ENCODE measurements at regions not wholly inside any gene's neighbourhood (a gene's known extent, or its start where the extent isn't known, plus 50 kb on each side); places are given as distances from the start of the nearest gene placed in this dataset.
"Not testable (repeated sequence)": the region's sequence is repeated elsewhere in the genome, so short reads cannot be mapped to it uniquely, and the experiment has no call there.

DNA sequence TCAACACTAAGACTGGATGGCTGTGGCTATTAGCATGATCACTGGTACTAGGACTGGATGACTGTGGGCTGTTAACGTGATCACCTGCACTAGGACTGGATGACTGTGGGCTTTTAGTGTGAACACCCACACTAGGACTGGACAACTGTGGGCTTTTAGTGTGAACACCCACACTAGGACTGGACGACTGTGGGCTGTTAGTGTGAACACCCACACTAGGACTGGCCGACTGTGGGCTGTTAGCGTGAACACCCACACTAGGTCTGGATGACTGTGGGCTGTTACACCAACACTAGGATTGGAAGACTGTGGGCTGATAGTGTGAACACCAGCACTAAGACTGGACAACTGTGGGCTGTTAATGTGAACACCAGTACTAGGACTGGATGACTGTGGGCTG, 329.2 kb downstream of the OSTF1 start:
- DNase-seq: no peak

DNA sequence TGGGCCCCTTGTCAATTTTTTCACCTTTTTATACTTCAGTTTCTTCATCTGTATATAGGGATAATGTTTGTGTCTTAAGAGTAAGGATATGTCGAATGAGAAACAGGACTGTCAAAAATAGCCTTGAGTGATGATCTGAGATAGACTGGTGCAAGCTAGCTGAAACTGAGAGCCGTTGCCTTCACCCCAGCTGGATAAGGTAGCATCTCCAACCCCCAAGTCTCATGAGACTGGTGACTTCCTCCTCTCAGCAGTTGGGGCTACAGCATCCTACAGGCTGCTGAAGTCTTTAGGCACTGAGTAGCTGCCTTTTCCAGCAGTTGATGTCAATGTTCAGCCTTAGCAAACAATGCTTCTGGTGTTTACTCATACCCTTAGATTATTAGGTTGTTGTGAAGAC, 330.2 kb downstream of the OSTF1 start:
- DNase-seq: no peak

DNA sequence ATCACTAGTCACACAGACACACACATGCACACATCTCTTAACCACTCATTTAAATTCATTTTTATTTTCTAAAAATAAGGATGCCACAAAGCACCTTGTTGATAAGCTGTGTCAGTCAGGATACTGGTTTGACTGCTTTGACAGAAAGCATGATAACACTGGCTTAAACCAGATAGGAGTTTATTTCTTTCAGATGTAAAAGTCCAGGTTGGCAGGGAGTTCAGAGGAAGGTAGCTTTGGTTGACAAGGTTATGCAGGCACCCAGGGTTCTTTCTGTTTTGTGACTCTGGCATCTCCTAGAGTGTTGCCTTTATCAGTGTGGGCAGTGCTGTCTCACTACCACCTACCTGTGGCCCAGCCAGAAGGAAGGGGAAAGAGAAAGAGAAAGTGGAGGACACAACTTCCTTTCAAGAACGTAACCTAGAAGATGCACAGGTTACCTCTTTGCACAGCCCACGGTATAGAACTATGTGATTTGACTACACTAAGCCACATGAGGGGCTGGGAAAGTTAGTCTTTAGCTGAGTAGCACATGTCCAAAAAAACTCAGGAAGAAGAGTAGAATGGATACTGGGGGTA, 334.7 kb downstream of the OSTF1 start:
- no peak for DNase-seq

DNA sequence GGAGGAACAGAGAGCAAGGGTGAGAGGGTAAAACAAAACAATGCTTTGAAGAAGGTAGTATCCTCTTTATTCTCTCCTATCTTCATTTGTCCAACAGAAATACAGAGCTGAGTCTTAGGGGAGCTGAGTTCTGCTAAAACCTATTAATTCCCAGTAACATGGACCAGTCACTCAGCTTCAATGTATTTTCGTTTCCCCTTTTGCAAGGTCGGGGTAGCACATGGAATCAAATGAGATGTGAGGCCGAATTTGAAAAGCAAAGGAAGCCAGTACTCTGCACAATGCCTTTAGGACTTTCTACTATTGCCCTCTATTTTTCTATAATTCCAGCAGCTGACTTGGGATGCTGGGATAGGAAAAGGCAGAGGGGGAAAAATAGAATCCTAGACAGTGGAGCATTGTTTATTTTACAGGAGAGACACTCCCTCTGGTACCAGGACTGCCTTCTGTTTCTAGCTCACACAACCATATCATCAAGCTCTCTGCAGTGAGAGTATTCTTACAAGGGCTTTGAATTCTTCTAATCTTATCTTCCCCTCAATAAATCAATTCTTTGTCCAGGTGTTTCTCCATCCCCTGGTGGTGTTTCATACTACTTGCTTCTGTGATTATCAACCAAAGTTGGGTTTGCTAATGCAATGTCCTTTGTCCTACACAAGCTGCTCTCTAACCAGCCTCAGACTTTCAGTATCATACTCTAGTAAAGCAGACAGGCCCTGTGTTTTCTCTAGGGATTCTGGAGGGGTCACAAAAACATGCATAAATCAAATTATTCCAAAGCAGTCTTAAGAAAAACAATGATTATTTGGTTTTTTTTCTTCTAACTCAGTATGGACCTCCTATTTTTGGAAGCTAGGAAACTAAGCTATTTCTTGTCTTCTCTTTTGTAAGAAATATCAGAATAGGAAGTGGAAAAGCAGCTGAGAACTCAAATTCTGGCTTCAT, 341.5 kb downstream of the OSTF1 start:
- DNase-seq: peak; percentile 14

DNA sequence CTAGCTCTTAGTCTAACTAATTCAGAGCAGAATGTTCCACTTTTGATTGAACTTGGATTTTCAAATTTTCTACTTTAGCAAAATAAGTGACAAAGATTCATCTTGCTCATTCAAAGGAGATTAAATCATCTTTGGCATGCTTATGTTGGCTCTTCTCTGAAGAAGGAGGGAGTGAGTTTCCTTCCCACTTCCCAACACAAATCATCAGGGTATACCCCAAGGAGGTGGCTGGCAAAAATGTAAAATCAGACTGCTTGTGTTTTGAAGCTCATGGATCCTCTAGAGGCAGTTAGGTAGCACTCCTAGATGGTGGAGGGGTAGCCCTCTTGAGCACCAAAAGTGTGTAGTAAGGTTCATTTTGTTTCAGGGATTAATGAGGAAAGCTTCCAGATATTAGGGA, 343.1 kb downstream of the OSTF1 start:
- DNase-seq: no peak

DNA sequence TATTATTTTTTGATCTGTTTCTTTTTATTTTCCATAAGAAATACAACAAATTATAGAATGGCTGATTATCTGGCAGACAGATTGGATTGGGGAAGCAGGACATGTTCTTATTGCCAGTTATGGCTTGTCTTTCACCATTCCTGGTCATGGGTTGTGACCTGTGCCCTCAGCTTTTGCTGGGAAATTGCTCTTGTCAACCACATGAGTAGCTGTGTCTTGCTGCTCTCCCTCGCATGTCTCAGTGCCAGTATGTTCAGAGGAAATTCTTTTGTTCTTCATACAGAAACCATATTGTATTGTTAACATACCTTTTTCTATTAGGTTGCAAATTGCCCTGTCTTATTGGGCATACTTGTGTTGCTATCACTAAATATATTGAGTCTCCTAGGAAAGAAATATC, 344.1 kb downstream of the OSTF1 start:
- no peak for DNase-seq

DNA sequence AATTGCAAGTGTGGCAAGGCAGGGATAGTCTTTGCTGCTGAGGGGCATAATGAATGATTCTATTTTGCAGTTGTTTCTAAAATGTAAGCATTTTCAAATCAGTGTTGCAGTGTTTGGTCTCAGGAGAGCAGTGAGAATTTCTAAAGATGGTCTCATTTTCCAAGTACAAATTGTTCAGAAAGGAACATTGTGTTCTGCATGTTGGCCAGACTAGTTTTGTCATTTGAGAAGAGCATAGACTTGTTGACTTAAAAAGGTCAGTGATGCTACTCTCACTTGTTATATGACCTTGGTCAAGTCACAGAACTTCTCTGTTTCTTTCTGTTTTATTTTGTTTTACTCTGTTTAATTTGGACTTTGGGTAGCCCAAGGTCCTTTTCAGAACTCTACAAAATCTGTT, 344.6 kb downstream of the OSTF1 start:
- DNase-seq: no peak

DNA sequence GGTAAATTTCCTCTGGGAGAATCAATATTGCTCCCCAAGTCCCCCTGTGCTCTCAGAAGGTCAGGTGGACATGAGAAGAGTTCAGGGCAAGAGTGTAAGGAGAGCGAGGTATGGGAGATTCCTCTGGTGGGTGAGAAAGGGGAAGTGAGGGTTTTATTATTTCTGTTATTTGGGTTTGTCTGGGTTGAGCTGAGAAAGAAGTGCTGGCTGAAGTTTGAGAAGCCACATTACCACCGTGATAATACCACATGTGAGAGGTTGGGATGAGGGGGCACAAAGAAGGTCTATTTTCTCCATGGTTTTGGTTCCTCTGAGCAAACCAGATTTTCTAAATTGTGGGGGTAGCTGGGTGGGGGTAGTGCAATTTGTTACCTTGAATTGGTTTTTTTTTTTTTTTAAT, 350.4 kb downstream of the OSTF1 start:
- no peak for DNase-seq

DNA sequence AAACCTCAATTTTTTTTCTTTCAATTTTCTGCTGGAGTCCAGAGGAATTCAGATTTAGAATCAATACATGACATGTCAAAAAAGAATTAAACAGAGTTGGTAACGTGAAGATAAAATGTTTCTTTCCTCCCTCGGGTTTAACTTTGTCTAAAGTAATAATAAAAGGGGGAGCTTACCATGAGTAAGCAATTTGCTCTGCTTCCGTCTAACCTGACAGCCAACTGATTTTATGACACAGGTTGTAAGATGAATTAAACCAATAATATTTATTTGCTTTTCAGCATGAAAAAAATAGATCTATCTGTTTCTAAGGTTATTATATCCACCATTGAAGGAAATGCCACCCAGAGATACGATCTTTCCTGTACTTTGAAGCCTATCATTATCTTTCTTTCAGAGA, 352.6 kb downstream of the OSTF1 start:
- DNase-seq: no peak

DNA sequence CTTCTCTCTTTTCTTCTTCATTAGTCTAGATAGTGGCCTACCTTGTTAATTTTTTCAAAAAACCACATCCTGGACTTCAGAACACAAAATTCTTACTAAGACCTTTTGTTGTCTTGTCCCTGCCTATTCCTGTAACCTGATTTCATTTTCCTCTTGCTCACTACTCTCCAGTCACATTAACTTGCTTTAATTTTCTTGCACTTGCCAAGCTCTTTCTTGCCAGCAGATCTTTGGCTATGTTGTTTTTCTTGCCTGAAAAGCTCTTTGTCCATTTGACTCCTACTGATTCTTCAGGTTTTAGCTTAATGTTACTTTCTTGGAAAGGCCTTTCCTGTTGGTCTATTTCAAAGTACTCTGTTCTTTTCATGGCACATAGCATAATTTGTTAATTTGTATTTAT, 356.8 kb downstream of the OSTF1 start:
- no peak for DNase-seq

DNA sequence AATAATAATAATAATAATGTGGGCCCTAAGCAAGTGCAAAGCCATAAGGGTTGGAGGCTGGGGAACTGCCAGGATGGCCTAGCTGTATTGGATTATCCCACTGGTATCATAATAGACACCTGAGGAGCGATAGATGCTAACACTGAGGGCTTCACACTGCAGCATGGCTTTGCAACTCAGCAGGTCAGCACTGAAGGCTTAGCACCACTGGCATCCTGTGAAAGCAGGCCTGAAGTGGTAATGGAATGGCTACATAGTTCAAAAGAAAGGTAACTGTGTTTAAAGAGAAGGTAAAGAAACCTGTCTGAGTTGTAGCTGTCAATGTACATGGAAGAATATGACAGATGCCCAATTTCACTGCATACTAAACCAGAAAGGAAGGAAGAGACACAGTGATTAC, 359.0 kb downstream of the OSTF1 start:
- no peak for DNase-seq

DNA sequence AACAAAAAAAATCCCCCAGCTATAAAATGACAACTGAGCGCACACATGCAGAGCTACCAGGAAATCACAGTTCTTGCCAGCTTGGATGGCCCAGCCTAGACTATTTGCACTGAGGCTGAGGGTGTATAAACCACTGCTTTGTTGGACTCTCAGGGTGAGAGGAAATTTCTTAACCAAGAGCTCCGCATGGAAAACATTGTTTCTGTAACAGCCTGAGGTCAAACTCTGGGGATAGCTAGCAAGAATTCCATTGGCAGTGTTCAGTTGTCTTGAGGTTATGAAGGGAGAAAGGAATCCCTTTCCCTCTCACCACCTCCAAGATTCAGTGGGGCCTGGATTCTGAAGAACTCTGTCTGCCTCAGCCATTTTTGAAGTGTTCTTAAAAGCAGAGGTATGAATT, 360.0 kb downstream of the OSTF1 start:
- no peak for DNase-seq

DNA sequence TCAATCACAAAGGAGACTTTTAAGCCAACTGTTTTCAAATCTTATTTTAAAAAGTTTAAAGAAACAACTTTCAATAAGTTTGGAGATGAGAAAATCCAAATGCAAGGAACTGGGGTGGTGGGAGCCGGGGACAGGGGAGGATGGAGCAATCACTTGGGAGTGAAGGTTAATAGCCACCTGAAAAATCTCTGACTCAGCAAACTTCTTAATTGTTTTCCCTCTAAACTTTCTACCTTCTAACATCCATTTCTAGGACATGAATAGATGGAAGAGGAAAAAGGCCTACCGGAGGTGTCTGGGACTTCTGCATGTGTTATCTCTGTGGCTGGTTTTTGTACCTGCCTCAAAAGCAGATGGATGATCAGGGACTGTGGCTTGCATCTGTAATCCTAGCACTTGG, 360.6 kb downstream of the OSTF1 start:
- DNase-seq: no peak

DNA sequence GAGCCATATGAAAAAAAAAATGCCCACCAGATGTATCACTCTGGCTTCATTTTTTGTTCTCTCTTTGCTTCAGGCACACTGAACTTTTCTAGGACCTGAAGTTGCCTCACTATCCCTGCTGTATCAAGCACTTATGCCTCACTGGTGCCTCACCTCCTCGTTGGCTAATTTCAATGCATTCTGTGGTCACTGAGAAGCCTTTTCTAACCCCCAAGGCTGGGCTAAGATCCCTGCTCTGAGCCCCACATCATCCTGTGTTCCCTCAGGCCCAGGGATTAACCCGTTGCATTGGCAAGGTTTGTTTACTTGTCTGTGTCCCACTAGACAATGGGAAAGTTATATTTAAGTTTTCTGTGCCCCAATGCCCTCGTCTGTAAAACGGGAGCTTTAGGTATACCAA, 362.7 kb downstream of the OSTF1 start:
- DNase-seq: no peak

DNA sequence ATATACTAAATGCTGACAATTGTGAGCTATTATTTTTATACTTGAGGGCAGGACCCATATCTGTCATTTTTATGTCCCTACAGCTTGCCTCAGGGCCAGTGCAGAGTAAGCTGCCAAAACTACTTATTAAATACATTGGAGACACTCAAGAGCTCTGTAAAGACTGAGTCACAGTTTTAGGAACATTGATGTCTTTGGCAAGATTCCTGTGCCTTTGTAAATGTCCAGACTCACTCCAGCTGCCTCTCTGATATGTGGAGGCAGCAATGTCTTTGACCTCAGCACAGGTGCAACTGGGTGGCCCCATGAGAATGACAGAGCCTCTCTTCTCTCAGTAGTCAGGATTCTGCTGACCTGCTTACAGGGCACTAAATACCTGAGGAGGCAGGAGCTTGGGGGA, 363.2 kb downstream of the OSTF1 start:
- no peak for DNase-seq

DNA sequence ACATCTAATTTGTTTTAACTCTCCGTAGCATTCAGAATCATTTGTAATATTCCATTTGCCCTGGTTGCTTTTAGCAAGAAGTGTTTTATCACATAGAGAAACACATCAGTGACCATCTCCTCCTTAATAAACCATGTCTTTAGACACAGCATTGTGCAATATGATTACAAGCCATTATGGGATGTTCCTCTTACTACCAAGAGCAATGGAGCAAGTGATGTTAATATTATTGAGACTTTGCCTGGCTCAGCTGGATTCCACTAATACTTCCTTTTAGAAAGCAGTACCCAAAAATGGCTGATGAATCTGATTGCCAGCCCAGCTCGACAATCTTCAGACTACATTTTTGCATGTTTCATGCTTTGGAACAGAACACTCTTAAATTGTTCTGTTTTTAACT, 364.2 kb downstream of the OSTF1 start:
- no peak for DNase-seq

DNA sequence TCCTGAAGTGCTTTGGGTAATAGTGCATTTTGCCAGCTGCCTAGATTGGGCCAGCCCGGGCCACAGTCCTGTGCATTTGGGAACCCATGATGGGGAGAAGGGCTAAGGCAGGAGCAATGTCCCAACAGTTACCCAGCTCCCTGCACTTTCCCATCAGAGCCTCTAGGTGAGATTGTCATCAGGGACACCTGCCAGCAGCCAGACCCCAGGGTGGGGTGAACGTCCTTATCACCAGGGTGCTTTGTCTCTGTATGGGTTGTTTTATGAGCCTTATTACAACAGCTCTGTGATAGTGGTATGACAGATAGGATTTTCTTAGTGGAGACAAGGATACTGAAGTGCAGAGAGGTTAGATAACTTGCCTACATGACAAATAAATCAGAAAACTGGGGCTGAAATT, 365.7 kb downstream of the OSTF1 start:
- DNase-seq: no peak

DNA sequence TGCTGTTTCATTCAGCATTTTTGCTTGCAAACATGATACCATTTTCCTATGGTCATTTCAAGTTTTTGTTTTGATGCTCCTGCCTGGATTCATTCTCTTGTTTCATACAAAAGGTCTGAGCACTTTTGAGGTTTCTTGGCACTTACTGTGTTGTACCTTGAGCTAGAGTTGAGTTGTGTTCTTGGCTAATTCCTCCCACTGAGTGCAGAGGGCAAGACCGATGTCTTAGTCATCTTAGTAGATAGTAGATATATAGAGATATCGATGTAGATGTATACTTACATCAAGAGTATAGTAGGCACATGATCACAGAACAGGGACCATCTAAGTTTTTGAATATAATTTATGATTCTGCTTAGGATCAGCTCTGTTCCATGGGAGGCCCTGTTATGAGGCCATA, 366.6 kb downstream of the OSTF1 start:
- DNase-seq: no peak

DNA sequence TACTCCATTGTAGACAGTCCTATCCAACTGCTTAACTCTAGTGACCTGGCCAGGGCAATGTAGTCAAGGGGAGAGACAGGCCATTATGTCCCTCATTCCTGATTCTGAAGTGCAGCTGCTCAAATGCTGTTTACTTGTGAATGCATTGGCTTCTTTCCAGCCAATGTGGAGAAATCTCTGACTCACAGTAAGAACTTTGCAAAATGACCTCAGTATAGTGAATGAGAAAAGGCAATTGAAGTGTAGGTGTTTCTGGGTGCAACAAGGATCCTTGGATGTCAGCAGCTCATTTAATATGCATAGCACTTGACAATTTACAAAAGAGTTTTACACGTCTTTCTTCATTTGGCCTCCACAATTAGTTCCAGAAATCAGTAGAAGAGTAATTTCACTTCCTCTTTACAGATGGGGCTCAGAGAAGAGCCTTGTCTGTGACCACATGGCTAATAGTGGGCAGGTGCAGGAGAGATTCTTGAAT, 367.2 kb downstream of the OSTF1 start:
- no peak for DNase-seq

DNA sequence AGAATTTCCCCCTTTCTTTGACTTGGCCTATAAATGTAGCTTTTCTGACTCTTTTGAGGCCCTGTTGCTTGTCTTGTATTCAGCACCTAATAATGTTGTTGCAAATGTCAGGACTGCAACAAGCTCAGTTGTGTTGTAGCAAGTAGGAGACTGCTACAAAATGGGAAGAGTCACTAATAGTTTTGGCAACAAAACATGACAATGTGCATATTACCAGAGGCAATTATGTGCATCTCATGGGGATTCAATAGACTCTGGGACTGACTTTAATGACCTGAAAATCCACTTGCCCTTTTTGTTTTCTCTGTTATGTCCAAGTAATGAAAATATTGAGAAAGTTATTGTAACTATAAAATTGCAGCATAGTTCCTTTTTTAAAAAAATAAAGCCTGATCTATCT, 368.4 kb downstream of the OSTF1 start:
- DNase-seq: no peak

DNA sequence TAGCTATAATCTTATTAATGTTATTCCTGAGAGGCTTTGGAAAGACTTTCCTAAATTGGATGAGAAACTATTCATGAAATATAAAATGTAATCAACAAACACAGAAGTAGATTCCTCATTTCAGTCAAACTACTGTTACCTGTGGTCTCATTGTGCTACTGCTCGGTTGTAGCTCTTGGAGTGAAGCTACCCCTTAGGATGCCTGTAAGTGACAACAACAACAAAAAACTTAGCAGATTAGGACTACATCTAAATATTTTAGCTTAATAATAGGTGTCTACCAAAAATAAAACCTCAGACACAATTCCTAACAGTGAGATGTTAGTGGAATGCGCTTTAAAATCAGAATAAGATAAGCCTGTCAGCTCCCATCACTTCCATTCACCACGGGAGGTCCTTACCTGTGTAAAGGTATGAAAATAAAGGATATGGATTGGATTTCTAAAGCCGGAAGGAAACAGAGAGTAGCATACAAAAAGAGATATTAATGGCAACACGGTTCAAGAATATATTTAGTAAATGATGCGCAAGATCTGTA, 369.2 kb downstream of the OSTF1 start:
- DNase-seq: no peak

DNA sequence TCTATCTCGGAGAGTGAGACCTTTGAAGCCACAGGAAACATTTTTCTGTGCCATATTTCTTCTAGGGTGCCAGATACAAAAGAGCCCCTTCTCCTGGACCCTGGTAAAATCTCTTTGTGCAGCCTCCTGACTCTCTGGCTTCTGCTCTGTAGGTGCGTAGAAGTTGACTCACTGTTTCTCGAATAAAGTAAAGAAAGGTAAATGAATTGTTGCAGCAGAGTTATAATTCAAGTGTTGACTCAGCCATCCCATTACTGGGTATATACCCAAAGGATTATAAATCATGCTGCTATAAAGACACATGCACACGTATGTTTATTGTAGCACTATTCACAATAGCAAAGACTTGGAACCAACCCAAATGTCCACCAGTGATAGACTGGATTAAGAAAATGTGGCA, 371.0 kb downstream of the OSTF1 start:
- not testable (repeated sequence) for DNase-seq

DNA sequence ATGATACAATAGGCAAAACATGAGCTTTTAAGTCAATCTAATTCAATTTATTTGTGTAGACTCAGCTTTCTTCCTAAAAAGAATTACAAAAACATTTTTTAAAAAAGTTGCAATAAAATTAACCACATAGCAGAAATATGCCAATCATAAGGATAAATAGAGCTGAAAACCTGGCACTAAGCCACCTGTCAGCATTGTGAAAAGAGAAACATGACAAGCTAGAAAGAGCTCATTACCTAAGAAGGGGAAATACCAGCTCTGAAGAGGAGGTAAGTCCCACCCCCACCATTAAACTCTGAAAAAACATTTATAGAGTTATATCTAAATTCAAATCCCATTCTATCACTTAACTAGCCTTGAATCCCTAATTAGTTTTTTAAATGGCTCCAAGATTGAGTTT, 372.9 kb downstream of the OSTF1 start:
- DNase-seq: no peak

DNA sequence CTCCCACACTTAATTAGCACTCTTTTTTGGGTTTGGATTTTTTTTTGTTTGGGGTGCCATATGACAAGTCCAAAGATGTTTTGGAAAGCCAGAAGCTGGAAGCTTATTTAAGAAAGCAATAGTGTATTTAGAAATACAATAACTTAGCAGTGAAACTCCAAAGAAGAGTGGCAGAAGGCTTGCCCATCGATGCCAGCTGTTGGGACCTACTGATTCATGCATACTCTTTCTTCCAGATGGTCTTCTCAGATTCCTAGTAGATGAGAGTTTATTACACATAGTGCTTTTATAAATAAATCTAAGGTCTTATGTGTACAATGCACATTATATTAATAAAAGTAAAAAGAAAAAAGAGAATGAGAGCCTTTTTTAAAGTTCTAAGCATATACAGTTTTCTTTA, 374.6 kb downstream of the OSTF1 start:
- no peak for DNase-seq
